Breast epithelium (tissue), 4 donors: ENCODE measurements at regions not wholly inside any gene's neighbourhood (a gene's known extent, or its start where the extent isn't known, plus 50 kb on each side); places are given as distances from the start of the nearest gene placed in this dataset.

Experiments used
- DNase-seq, 2 donors: peaks; one replicate each; pipeline ENCODE4 v3.0.0-alpha.2; 2019; ENCODE audit warnings: low spot score in 2 of 2
- H3K27ac ChIP-seq, 2 donors: fragments of 200-600 bp; sonication (generic) in 1 of 2; one replicate each; pipeline ENCODE4 v1.5.1; 2016 to 2019; ENCODE audit warnings: mild to moderate bottlenecking in 1 of 2
- H3K27me3 ChIP-seq, 2 donors: fragments of 200-600 bp; sonication (generic) in 1 of 2; one replicate each; pipeline versions ENCODE4 v1.5.1 to v1.6.0; 2017 to 2019; ENCODE audit warnings: control low read depth in 1 of 2, mild to moderate bottlenecking in 1 of 2
- H3K36me3 ChIP-seq: fragments of 200-600 bp; one replicate; pipeline ENCODE4 v1.5.1; 2019
- H3K4me1 ChIP-seq, 2 donors: fragments of 200-600 bp; sonication (generic); one replicate each; pipeline ENCODE4 v1.5.1; 2016 to 2019; ENCODE audit warnings: control low read depth in 1 of 2
- H3K4me3 ChIP-seq, 3 donors: fragments of 200-600 bp; sonication (generic); 1 replicate in 2 of 3; 2 replicates in 1 of 3; pipeline ENCODE4 v1.5.1; 2016 to 2019; ENCODE audit warnings: mild to moderate bottlenecking in 3 of 3, moderate library complexity in 2 of 3
- H3K9me3 ChIP-seq, 2 donors: fragments of 200-600 bp; sonication (generic) in 1 of 2; one replicate each; pipeline ENCODE4 v1.5.1; 2016 to 2019; ENCODE audit warnings: control low read depth in 1 of 2
- CTCF ChIP-seq, 3 donors: fragments of 450-650 bp; IDR thresholded peaks; one replicate each; pipeline ENCODE4 v1.5.1; 2016 to 2017; ENCODE audit warnings: antibody characterized with exemption in 3 of 3, mild to moderate bottlenecking in 3 of 3, moderate library complexity in 3 of 3
- POLR2A ChIP-seq: fragments of 450-650 bp; IDR thresholded peaks from one replicate; pipeline ENCODE4 v1.6.1; 2016; ENCODE audit warnings: antibody characterized with exemption, mild to moderate bottlenecking, moderate library complexity
- POLR2AphosphoS5 ChIP-seq, 3 donors: sonication (generic); formaldehyde crosslinking; IDR thresholded peaks; one replicate each; pipeline ENCODE4 v1.6.1; 2017; ENCODE audit warnings: antibody characterized with exemption in 3 of 3
- intact Hi-C: fragments of 100-400 bp; cut with DNase I; formaldehyde crosslinking; loops from one replicate; pipeline ENCODE4 v1.15.1; 2023; ENCODE audit warnings: low total_unique reads

GRCh38 chr5:68891718-68892117 is 202.1 kb upstream of the SLC30A5 start:
- Histone ChIP-seq H3K27me3 (no peaks in the 10 kb centered on the region), H3K36me3 (no peaks in the 10 kb centered on the region), H3K27ac (no peak overlapping the region), H3K9me3 (no peaks in the 10 kb centered on the region), H3K4me3 (no peak overlapping the region), H3K4me1 (no peaks in the 10 kb centered on the region)
- intact Hi-C loops, result no loop called here
- TF ChIP-seq POLR2A (no peak), POLR2AphosphoS5 (IDR thresholded peaks at IDR 0.05) (no peak), CTCF (IDR thresholded peaks at IDR 0.05) (no peak)
- no peak for DNase-seq

GRCh38 chr5:68894673-68895072 is 199.1 kb upstream of the SLC30A5 start:
- Histone ChIP-seq H3K27ac (no peak overlapping the region), H3K36me3 (no peaks in the 10 kb centered on the region), H3K27me3 (no peaks in the 10 kb centered on the region), H3K4me3 (no peak overlapping the region), H3K9me3 (no peaks in the 10 kb centered on the region), H3K4me1 (no peaks in the 10 kb centered on the region)
- DNase-seq, result no peak
- intact Hi-C loops, result loop anchor here (5.0 kb wide), 1 partner anchor 53 kb away; no protein-coding TSS in a partner anchor
- TF ChIP-seq POLR2A (no peak), POLR2AphosphoS5 (IDR thresholded peaks at IDR 0.05) (no peak), CTCF (IDR thresholded peaks at IDR 0.05) (no peak)

GRCh38 chr5:68898951-68899471 is 194.8 kb upstream of the SLC30A5 start:
- H3K36me3 ChIP-seq, result no peaks in the 10 kb centered on the region
- peak overlapping the region in 1 of 2 donors; percentile 2 for H3K27ac ChIP-seq
- no peaks in the 10 kb centered on the region for H3K9me3 ChIP-seq
- no peaks in the 10 kb centered on the region for H3K27me3 ChIP-seq
- no peaks in the 10 kb centered on the region for H3K4me1 ChIP-seq
- intact Hi-C loops, result loop anchor here (5.0 kb wide), 1 partner anchor 48 kb away; no protein-coding TSS in a partner anchor
- no peak overlapping the region for H3K4me3 ChIP-seq
- no peak for DNase-seq
- TF ChIP-seq CTCF (IDR thresholded peaks at IDR 0.05), result no peak
- no peak for TF ChIP-seq POLR2AphosphoS5 (IDR thresholded peaks at IDR 0.05)
- no peak for TF ChIP-seq POLR2A

GRCh38 chr5:68911840-68912690 is 181.7 kb upstream of the SLC30A5 start:
- DNase-seq, result no peak
- no peaks in the 10 kb centered on the region for H3K36me3 ChIP-seq
- H3K9me3 ChIP-seq, result no peaks in the 10 kb centered on the region
- intact Hi-C loops, result no loop called here
- H3K4me3 ChIP-seq, result no peak overlapping the region
- no peak overlapping the region for H3K27ac ChIP-seq
- no peak for TF ChIP-seq POLR2AphosphoS5 (IDR thresholded peaks at IDR 0.05)
- no peak for TF ChIP-seq POLR2A
- no peak for TF ChIP-seq CTCF (IDR thresholded peaks at IDR 0.05)
- H3K27me3 ChIP-seq, result no peaks in the 10 kb centered on the region
- no peaks in the 10 kb centered on the region for H3K4me1 ChIP-seq

- DNase-seq, result no peak
- Histone ChIP-seq H3K36me3 (no peaks in the 10 kb centered on the region), H3K27ac (no peak overlapping the region), H3K4me1 (no peaks in the 10 kb centered on the region), H3K4me3 (no peak overlapping the region), H3K9me3 (no peaks in the 10 kb centered on the region), H3K27me3 (no peaks in the 10 kb centered on the region)
- intact Hi-C loops, result no loop called here
- no peak for TF ChIP-seq POLR2A
- TF ChIP-seq CTCF (IDR thresholded peaks at IDR 0.05), result no peak
- TF ChIP-seq POLR2AphosphoS5 (IDR thresholded peaks at IDR 0.05), result no peak
Observed at GRCh38 chr5:68915079-68915478, 178.7 kb upstream of the SLC30A5 start.
